HL-60 (cell line): ENCODE measurements at regions not wholly inside any gene's neighbourhood (a gene's known extent, or its start where the extent isn't known, plus 50 kb on each side); places are given as distances from the start of the nearest gene placed in this dataset.

Source experiments
- DNase-seq, 2 experiments: peaks; one replicate each; pipeline ENCODE4 v3.0.0-alpha.2; 2010 to 2020; ENCODE audit warnings: low read depth in 1 of 2, low spot score in 1 of 2
- H3K27ac ChIP-seq: fragments of 250-450 bp; sonication (Bioruptor Pico); replicated peaks from 2 replicates; pipeline ENCODE4 v1.5.1; 2020; ENCODE audit warnings: mild to moderate bottlenecking, moderate library complexity
- H3K27me3 ChIP-seq: fragments of 250-450 bp; sonication (Bioruptor Pico); 2 replicates; pipeline ENCODE4 v1.5.1; 2021; ENCODE audit warnings: mild to moderate bottlenecking, moderate library complexity; ENCODE audit not compliant: insufficient read depth, poor library complexity, severe bottlenecking
- H3K4me3 ChIP-seq: replicated peaks from 2 replicates; pipeline ENCODE4 v1.5.1; 2011; ENCODE audit warnings: mild to moderate bottlenecking, control low read depth, low read length; ENCODE audit not compliant: insufficient read depth
- CTCF ChIP-seq: IDR thresholded peaks from one replicate; pipeline ENCODE4 v1.5.1; 2011; ENCODE audit warnings: low read length, control low read depth, inconsistent platforms; ENCODE audit not compliant: insufficient read depth
- GABPA ChIP-seq: IDR thresholded peaks from 2 replicates; pipeline ENCODE4 v1.6.1; 2012; ENCODE audit warnings: low read depth
- POLR2AphosphoS5 ChIP-seq: IDR thresholded peaks from 2 replicates; pipeline ENCODE4 v1.6.1; 2012; ENCODE audit warnings: low read depth
- REST ChIP-seq: IDR thresholded peaks from 2 replicates; pipeline ENCODE4 v1.6.1; 2012; ENCODE audit warnings: low read depth; ENCODE audit not compliant: insufficient replicate concordance
- SPI1 ChIP-seq: IDR thresholded peaks from 2 replicates; pipeline ENCODE4 v1.6.1; 2012; ENCODE audit warnings: low read depth, mild to moderate bottlenecking, borderline replicate concordance

- TF ChIP-seq GABPA (no peak), REST (no peak), POLR2AphosphoS5 (no peak), SPI1 (no peak), CTCF (no peak)
- Histone ChIP-seq H3K27me3 (no peaks in the 10 kb centered on the region), H3K27ac (no peak overlapping the region), H3K4me3 (no peak overlapping the region)
- DNase-seq = no peak
Measured at GRCh38 chr4:34170946-34171345, 2073.4 kb downstream of the ARAP2 start.

GRCh38 chr4:34176609-34177008, 2067.7 kb downstream of the ARAP2 start:
- no peak for DNase-seq
- no peaks in the 10 kb centered on the region for H3K27me3 ChIP-seq
- TF ChIP-seq CTCF = no peak
- no peak for TF ChIP-seq POLR2AphosphoS5
- no peak for TF ChIP-seq REST
- no peak for TF ChIP-seq SPI1
- TF ChIP-seq GABPA = no peak
- H3K27ac ChIP-seq = no peak overlapping the region
- no peak overlapping the region for H3K4me3 ChIP-seq

- no peak overlapping the region for H3K4me3 ChIP-seq
- DNase-seq = no peak
- no peak overlapping the region for H3K27ac ChIP-seq
- H3K27me3 ChIP-seq = no peaks in the 10 kb centered on the region
- TF ChIP-seq GABPA (no peak), SPI1 (no peak), CTCF (no peak), POLR2AphosphoS5 (no peak), REST (no peak)
Measured at GRCh38 chr4:34178476-34178875, 2065.8 kb downstream of the ARAP2 start.
